HG02870 (cell line): ENCODE measurements at regions not wholly inside any gene's neighbourhood (a gene's known extent, or its start where the extent isn't known, plus 50 kb on each side); places are given as distances from the start of the nearest gene placed in this dataset.

Experiments used
- ATAC-seq: cut with Tn5 transposase; IDR thresholded peaks from one replicate; pipeline ENCODE4 v1.9.1; 2021; ENCODE audit warnings: mild to moderate bottlenecking, moderate library complexity; ENCODE audit not compliant: unreplicated experiment

DNA sequence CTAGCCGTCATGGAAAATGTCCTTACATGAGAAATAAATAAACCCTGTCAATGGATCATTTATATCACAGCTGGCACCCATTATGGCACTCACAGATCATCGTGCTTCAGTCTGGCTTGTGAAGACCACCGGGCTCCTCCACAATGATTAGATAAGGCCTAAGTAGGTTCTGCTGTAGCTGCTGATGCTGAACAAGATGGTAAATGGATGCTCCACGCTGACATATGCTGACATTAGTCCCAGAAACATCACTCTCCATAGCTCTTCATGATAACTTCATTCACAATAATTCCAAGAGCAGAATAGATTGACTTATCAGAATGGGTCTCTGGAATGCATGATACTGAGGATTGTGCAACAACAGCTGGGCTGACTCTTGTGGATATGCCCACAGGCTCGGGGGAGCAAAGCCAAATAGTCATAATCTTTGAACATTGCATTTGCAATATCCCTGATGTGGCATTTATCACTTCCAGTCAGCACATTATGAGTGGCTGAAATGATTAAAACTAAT is 63.8 kb upstream of the RXFP2 start:
- no peak for ATAC-seq

DNA sequence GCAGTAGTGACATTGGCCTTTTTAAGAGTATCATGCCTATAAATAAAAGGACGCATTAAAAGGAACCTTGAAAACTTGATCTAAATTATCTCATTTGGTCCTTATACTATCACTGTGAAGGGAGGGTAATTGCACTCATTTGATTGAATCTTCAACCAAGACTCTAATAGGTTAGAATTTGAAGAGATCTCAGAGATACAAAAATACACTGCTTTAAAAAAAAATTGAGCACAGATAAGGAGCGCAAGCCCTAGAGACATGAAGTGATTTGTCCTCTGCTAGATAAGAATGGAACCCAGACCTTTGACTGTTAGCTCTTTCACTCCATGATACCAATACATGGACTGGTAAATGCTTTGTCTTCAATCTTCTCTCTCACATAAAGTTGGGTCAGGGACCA is 58.2 kb upstream of the RXFP2 start:
- no peak for ATAC-seq

DNA sequence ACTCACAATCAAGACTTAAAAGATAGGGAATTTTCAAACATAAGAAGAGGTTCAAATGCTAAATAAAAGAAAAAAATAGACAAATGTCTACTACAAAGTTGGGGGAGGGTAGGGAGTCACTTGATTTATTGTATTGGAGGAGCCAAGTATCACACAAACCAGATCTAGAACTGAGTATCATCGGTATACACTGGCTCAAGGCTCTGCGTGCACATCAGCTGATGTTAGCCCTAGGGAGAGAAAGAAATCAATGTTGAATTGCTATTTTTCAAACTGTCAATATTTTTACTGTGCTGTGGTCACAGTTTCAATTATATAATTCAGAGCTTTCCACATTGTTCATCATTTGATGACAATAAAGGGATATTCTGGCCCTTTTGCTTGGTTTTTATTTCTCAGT is 54.9 kb upstream of the RXFP2 start:
- no peak for ATAC-seq

DNA sequence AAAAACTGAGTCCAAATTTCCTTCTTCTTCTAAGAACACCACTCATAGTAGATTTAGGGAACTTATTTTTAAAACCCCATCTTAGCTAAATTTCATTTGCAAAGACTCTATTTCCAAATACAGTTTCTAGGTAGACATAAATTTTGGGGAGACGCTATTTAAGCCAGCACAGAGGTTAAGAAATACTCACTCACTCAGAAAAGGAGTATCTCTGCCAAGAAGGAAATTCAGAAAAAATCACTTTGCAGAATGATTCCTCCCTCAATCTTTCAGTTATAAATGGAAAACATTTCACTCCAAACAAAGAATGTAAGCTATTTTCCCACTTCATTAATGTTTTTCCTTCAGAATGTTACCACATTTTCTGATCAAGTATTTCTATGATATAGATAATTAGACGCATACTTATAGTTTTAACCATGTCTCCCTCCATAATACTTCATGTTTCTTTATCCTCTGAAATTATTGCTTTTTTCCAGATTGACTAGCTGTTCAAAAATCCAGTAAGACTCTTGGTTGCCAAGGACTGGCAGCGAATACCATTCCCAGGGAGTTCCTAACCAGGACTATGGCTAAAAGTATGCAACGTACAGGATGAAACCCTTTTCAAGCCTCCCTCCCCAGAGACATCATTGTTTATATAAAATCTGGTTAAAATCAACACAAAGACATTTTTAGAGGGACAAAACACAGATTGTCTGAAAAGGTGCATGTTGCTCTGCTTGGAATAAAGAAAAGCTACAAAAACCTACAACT is 52.5 kb upstream of the RXFP2 start:
- no peak for ATAC-seq
